Epithelial cell of prostate (primary cell): ENCODE measurements at regions not wholly inside any gene's neighbourhood (a gene's known extent, or its start where the extent isn't known, plus 50 kb on each side); places are given as distances from the start of the nearest gene placed in this dataset.
"Not testable (repeated sequence)": the region's sequence is repeated elsewhere in the genome, so short reads cannot be mapped to it uniquely, and the experiment has no call there.

Experiments used
- DNase-seq: peaks from one replicate; pipeline ENCODE4 v3.0.0-alpha.2; 2011; ENCODE audit warnings: low read depth, low spot score
- H3K27ac ChIP-seq: fragments of 450-650 bp; 2 replicates; pipeline ENCODE4 v1.5.1; 2017; ENCODE audit warnings: mild to moderate bottlenecking

GRCh38 chr7:86214734-86215133, 429.0 kb upstream of the GRM3 start:
- DNase-seq: no peak
- no peak overlapping the region for H3K27ac ChIP-seq

- no peak overlapping the region for H3K27ac ChIP-seq
- DNase-seq: no peak
These were observed 430.7 kb upstream of the GRM3 start for GRCh38 chr7:86212976-86213375.

- H3K27ac ChIP-seq: no peak overlapping the region
- DNase-seq: no peak
These were observed 434.7 kb upstream of the GRM3 start for GRCh38 chr7:86209036-86209435.

- no peak for DNase-seq
- H3K27ac ChIP-seq: no peak overlapping the region
These were observed 436.0 kb upstream of the GRM3 start for GRCh38 chr7:86207740-86208139.

GRCh38 chr7:86202833-86203232, 440.9 kb upstream of the GRM3 start:
- H3K27ac ChIP-seq: no peak overlapping the region
- no peak for DNase-seq

DNA sequence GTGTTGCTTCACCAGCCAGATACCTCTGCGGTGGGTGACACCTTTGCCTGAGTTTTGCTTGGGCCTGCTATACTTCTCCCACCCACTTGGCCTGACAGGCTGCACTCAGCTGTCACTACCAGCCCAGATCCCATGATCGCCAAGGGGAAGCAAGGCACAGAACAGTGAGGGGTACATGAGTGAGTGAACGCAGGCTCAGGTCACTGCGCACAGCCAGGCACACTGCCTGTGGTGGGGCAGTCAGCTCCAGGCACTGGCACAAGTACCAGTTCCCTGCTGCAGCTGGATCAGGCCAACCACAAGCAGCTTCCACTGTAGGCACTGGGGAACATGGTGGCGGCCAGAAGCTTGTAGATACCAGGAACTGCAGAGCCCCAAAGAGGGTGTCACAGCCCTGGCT, 441.9 kb upstream of the GRM3 start:
- DNase-seq: no peak
- H3K27ac ChIP-seq: no peak overlapping the region

- no peak for DNase-seq
- no peak overlapping the region for H3K27ac ChIP-seq
These were observed 443.7 kb upstream of the GRM3 start for GRCh38 chr7:86199881-86200614.

- no peak overlapping the region for H3K27ac ChIP-seq
- DNase-seq: no peak
These were observed 453.4 kb upstream of the GRM3 start for GRCh38 chr7:86190351-86190750.

DNA sequence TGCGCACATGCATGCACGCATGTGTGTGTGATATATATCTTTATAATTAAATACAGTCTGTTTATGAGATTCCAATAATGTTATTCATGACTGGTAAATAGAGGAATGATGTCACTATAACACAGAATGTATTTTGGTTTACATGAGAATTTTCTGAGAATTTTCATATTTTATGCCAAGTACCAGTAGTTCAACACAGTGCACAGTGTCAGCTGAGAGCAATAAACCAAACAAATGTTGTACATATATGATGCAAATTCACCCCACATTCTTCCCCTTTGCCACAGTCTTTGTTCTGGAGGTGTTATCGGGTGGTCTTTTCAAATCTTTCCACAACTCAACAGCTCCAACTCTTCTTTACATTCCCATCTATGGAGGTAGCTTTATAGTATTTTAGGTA, 462.2 kb upstream of the GRM3 start:
- no peak for DNase-seq
- H3K27ac ChIP-seq: no peak overlapping the region

- no peak overlapping the region for H3K27ac ChIP-seq
- no peak for DNase-seq
These were observed 478.9 kb upstream of the GRM3 start for GRCh38 chr7:86164827-86165226.

DNA sequence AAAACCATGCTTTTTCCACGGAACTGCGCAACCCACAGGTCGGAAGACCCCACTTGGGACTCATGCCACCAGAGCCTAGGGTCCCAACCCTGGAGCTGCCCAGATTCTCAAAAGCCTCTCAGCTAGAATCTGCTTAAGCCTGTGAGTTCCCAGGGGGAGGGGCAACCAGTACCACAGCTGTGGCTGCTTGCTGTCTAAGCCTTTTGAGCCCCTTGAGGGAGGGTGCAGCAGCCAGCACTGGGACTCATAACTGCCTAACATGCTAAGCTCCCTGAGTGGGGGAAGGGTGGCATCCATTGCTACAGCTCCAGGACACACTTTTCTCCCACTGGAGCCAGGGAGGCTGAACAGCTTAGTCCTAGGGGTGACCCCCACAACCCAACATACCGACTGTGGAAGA, 485.6 kb upstream of the GRM3 start:
- no peak for DNase-seq
- H3K27ac ChIP-seq: no peak overlapping the region

- H3K27ac ChIP-seq: no peak overlapping the region
- no peak for DNase-seq
These were observed 488.1 kb upstream of the GRM3 start for GRCh38 chr7:86155623-86156022.

- no peak overlapping the region for H3K27ac ChIP-seq
- no peak for DNase-seq
These were observed 490.8 kb upstream of the GRM3 start for GRCh38 chr7:86152926-86153325.

DNA sequence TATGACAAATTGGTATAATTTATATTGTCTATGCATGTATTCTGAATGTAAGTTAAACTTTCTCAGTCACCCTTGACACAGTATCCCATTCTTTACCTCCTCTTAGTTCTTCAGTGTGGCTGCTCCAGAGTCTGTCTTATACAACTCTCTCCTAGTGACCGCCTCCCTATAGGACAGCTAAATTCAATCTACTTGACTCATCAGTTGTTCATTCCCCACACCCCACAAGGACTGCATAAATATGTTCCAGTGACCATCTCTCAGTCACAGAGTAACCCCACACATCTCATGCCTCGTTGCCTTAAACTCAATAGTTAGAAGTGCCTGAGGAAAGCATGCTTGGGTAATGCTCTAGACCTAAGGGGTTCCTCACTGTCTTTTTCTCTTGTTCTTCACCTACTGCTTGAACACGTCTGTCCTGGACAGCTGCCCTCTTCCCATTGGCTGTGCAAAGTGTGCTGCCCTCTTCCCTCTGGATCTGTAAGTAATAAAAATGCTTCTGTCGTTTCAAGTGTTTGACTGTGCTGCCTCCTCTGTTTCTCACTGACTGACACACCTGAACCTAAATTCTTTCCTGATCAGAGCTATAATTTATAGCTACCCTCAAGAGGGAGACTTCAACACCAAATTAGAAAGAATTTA, 494.6 kb upstream of the GRM3 start:
- H3K27ac ChIP-seq: no peak overlapping the region

DNA sequence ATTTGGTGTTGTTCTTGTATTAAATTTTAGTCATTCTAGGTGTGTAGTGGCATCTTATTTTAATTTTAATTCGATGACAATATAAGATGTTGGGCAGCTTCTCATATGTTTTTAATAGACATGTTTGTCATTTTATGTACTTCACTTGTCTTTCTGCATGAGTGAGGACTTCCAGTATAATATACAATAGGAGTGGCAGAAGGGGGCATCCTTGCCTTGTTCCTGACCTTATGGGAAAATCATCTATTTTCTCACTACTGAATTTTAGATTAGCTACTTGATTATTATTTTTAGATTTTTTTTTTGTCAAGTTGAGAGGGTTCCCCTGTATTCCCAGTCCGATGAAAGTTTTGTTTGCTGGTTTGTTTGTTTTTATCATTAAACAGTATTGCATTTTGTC, 495.2 kb upstream of the GRM3 start:
- no peak for DNase-seq
- H3K27ac ChIP-seq: no peak overlapping the region

More for the DNA sequence above, 494.6 kb upstream of the GRM3 start:
- no peak for DNase-seq

GRCh38 chr7:86137343-86137742, 506.4 kb upstream of the GRM3 start:
- DNase-seq: no peak
- no peak overlapping the region for H3K27ac ChIP-seq

- no peak for DNase-seq
- H3K27ac ChIP-seq: no peak overlapping the region
These were observed 513.4 kb upstream of the GRM3 start for GRCh38 chr7:86130268-86130667.

GRCh38 chr7:86123476-86123875, 520.2 kb upstream of the GRM3 start:
- no peak for DNase-seq
- H3K27ac ChIP-seq: no peak overlapping the region

DNA sequence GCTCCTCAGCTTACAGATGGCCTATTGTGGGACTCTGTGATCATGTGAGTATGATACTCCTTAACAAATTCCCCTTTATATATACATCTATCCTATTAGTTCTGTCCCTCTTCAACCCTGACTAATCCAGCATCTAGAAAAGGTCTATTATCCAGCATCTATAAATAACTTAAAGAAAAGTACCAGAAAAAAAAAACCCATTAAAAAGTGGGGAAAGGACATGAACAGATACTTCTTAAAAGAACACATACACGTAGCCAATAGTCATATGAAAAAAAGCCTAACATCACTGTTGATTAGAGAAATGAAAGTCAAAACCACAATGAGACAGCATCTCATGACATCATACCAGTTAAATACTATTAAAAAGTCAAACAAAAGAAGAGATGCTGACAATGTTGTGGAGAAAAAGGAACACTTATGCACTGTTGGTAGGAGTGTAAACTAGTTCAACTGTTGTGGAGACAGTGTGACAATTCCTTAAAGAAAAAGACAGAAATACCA, 549.5 kb upstream of the GRM3 start:
- DNase-seq: no peak
- no peak overlapping the region for H3K27ac ChIP-seq

- no peak for DNase-seq
- H3K27ac ChIP-seq: no peak overlapping the region
These were observed 552.3 kb upstream of the GRM3 start for GRCh38 chr7:86091369-86091768.

- no peak overlapping the region for H3K27ac ChIP-seq
- DNase-seq: no peak
These were observed 554.3 kb upstream of the GRM3 start for GRCh38 chr7:86089455-86089854.

- DNase-seq: not testable (repeated sequence)
These were observed 579.1 kb upstream of the GRM3 start for GRCh38 chr7:86064572-86064971.

More at GRCh38 chr7:86064572-86064971, 579.1 kb upstream of the GRM3 start:
- H3K27ac ChIP-seq: not testable (repeated sequence)
